Esophagus (tissue), 2 donors: ENCODE measurements at regions not wholly inside any gene's neighbourhood (a gene's known extent, or its start where the extent isn't known, plus 50 kb on each side); places are given as distances from the start of the nearest gene placed in this dataset.

Source experiments
- H3K27ac ChIP-seq, 2 donors: one replicate each; pipeline ENCODE4 v1.5.1; 2013; ENCODE audit warnings: low read depth in 2 of 2, mild to moderate bottlenecking in 2 of 2, inconsistent platforms in 1 of 2, low read length in 1 of 2, moderate library complexity in 1 of 2
- H3K27me3 ChIP-seq, 2 donors: one replicate each; pipeline ENCODE4 v1.6.1; 2013; ENCODE audit warnings: low read length in 2 of 2, control low read depth in 1 of 2, mild to moderate bottlenecking in 1 of 2; ENCODE audit not compliant: insufficient read depth in 2 of 2, control insufficient read depth in 1 of 2
- H3K36me3 ChIP-seq, 2 donors: one replicate each; pipeline ENCODE4 v1.6.1; 2013; ENCODE audit warnings: low read length in 1 of 2; ENCODE audit not compliant: control insufficient read depth in 2 of 2, insufficient read depth in 2 of 2
- H3K4me1 ChIP-seq, 2 donors: one replicate each; pipeline ENCODE4 v1.6.1; 2013; ENCODE audit warnings: low read length in 1 of 2; ENCODE audit not compliant: control insufficient read depth in 2 of 2, insufficient read depth in 2 of 2
- H3K4me3 ChIP-seq, 2 donors: one replicate each; pipeline ENCODE4 v1.5.1; 2013; ENCODE audit warnings: low read length in 2 of 2, mild to moderate bottlenecking in 2 of 2, low read depth in 1 of 2, moderate library complexity in 1 of 2
- H3K9me3 ChIP-seq, 2 donors: one replicate each; pipeline ENCODE4 v1.6.1; 2013; ENCODE audit warnings: mild to moderate bottlenecking in 2 of 2, low read depth in 1 of 2, low read length in 1 of 2, moderate library complexity in 1 of 2; ENCODE audit not compliant: control insufficient read depth in 2 of 2, insufficient read depth in 1 of 2
- WGBS, 2 donors: extraction: QIAGEN DNeasy Blood & Tissue Kit; methylation state at CpG; one replicate each; pipeline ENCODE4 v1.1.7; 2013; 5-methylcytosine and 5-hydroxymethylcytosine counted together
- donor health status: healthy with polysubstance abuse.
- donor health status: Bipolar disorder and iron deficiency.

DNA sequence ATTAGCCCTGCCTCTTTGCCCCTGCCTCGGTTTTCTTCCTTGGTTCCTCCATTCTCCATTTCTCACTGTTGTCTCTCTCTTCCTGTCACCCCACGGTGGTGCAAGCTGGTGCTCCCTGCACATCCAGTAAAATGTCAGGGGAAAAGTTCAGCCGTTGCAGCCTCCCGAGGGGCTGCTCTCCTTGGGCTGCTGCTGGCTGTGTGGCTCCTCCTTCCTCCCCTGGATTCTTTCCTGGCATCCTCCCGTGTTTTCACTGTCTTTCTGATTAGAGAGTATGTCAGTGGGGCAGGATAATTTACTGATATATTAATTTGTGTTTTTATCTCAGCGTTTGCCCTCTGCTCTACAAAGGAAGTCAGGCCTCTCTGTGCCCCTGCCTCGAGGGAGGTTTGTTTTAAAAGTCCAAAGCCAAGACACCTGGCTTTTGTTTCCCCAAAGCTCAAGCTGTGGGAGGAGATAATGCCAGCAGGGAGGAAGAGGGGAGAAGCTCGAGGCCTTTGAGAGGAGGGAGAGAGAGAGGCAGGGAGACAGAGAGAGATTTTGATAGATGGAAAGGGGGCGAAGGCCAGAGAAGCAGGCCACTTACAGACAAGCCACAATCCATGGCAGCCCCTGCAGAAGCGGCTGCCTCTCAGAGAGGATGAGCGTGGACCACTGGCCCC lies 150.3 kb upstream of the NR2F2 start:
- H3K36me3 ChIP-seq: no peaks in the 10 kb centered on the region
- no peaks in the 10 kb centered on the region for H3K27me3 ChIP-seq
- H3K27ac ChIP-seq: peak overlapping the region in 1 of 2 donors; percentile 29
- H3K4me3 ChIP-seq: no peak overlapping the region
- H3K9me3 ChIP-seq: no peaks in the 10 kb centered on the region
- WGBS, 2 donors: 53 to 54% methylated on average over 11 of the region's 11 CpGs
- H3K4me1 ChIP-seq: peaks cover 2 to 4% of the 10 kb centered on the region in 2 donors

DNA sequence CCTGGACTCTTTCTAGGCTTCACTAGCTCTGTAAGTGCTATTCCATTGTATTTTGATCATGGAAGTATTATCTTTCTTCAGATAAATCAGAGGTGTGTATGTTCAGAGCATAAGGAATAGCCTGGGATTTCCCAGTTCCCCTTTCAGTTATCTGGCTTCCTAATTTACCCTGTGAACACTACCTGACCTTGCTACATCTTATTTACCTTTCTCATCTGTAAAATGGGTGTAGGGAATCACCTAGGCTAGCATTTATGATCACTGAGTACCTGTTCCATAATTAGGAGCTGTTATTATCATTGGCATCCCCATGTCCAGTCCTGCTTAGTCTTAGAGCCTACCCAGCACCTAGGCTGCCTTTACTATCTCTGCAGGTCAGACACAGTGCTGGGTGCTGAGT lies 149.3 kb upstream of the NR2F2 start:
- Histone ChIP-seq H3K4me1 (peaks cover 2 to 4% of the 10 kb centered on the region in 2 donors), H3K27me3 (no peaks in the 10 kb centered on the region), H3K27ac (peak overlapping the region; percentile 47 to 64), H3K4me3 (no peak overlapping the region), H3K9me3 (no peaks in the 10 kb centered on the region), H3K36me3 (no peaks in the 10 kb centered on the region)

DNA sequence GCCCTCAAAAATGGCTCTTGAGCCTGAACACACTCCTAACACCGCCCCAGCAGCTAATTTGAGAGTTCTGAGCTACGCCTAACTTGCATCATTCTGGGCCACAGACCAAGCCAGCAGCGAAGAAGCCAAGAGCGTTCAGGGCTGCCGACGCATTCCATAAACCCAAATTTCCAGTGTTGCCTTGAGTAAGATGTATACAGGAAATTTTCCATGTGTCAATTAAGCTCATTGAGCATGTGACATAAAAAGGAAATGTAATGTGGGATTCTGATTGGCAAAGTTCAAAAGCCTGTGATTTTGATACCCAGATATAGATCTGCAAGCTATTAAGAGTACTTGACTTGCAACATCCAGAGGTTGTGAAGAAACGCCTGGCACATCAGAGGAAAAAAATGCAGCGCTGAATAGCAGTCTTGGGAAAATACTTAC lies 148.6 kb upstream of the NR2F2 start:
- peaks cover 2 to 4% of the 10 kb centered on the region in 2 donors for H3K4me1 ChIP-seq
- no peaks in the 10 kb centered on the region for H3K27me3 ChIP-seq
- H3K4me3 ChIP-seq: no peak overlapping the region
- no peaks in the 10 kb centered on the region for H3K9me3 ChIP-seq
- WGBS, 2 donors: 37 to 54% methylated on average over 8 of the region's 8 CpGs
- H3K27ac ChIP-seq: peak overlapping the region; percentile 47 to 64
- no peaks in the 10 kb centered on the region for H3K36me3 ChIP-seq

DNA sequence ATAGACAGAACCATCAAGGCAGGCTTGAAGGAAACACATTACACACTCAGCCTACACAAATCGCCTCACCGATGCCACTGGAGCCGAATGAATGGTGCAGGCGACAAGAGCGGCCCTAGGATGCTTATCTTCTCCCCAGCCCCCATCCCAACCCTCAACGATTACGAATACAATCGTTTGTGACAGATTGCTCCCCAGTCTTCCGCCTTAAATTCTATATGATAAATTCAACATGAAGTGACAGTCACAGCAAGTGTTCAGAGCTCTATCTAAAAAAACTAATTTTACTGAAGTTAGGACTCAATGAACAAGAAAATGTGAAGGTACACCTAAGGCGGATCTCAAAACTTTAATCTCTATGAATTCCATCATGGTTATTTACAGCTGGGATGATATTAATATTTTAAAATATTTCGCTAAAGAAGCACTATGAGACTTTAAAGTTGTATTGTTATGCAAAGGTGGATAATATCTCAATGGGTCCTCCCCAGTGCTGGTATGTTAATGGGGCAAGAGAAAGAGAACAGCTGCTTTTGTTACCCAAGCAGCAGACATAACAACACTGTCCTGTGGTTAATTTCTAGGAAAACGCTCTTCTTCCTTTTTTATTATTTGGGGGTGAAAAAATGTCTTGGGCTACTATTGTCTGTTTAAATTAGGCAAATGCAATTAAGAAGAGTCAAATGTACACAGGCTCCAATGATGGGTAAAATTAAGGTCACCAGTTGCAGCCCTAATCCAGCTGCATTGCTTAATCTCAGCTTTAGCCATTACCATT lies 147.6 kb upstream of the NR2F2 start:
- 92 to 94% methylated on average over 12 of the region's 12 CpGs for WGBS, 2 donors
- H3K4me1 ChIP-seq: peaks cover 2 to 4% of the 10 kb centered on the region in 2 donors
- no peaks in the 10 kb centered on the region for H3K9me3 ChIP-seq
- no peaks in the 10 kb centered on the region for H3K36me3 ChIP-seq
- H3K4me3 ChIP-seq: no peak overlapping the region
- H3K27ac ChIP-seq: no peak overlapping the region
- H3K27me3 ChIP-seq: no peaks in the 10 kb centered on the region

DNA sequence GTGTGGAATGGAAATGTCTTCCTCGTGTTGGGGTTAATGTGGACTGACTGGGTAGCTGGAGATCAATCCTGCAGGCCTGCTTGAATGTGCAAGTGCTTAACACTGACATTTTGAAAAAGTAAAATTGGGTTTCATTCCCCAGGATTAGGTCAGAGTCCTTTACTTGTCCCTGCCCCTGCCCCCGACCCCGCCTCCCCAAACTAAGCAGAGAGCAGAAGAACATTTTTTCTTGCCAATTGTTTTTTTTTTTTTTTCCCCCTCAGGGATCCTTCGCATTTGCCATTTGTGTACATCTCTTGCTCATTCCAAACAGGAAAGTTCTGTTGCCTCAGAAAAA lies 147.0 kb upstream of the NR2F2 start:
- H3K4me3 ChIP-seq: no peak overlapping the region
- no peaks in the 10 kb centered on the region for H3K9me3 ChIP-seq
- H3K27ac ChIP-seq: no peak overlapping the region
- H3K27me3 ChIP-seq: no peaks in the 10 kb centered on the region
- no peaks in the 10 kb centered on the region for H3K36me3 ChIP-seq
- 58 to 70% methylated on average over 4 of the region's 4 CpGs for WGBS, 2 donors
- H3K4me1 ChIP-seq: peaks cover 2 to 4% of the 10 kb centered on the region in 2 donors

DNA sequence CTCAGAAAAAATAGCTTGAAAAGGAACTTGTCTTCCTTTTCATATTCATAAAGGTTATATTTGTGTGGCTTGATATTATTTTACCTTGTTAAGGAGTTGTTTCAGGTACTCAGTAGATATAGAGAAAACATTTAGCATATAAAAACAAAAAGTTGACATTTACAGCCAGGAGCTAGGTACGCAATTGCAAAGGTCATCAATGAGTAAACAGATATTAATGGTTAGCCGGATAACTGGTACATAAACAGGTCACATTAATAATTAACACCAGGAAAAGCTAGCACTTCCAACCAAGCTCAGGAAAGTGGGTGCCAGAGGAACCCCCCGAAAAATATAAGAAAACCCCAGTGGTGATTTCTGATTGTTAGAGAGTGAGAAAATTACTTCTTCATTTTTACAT lies 146.6 kb upstream of the NR2F2 start:
- Histone ChIP-seq H3K27ac (no peak overlapping the region), H3K9me3 (no peaks in the 10 kb centered on the region), H3K4me1 (peaks cover 2 to 4% of the 10 kb centered on the region in 2 donors), H3K27me3 (no peaks in the 10 kb centered on the region), H3K4me3 (no peak overlapping the region), H3K36me3 (no peaks in the 10 kb centered on the region)
- WGBS, 2 donors: 73 to 85% methylated on average over 3 of the region's 3 CpGs

DNA sequence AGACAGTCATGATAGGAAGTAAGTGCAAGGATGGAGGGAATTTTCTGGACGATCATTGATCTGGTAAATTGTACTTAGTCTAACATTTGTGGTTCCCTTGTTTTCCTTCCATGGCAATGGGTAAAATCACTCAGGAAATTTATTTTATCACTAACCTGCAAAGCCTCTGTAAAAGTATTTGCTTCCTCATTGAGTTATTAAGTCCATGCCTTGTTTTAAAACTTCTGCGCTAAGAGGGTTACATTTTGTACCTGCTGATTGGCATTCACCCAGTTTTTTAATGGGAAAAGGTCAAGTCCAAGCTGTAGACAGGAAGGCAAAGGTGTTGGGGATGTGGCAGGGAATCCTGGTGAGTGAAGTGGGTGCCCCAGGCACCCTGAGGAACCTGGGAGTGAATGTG lies 146.2 kb upstream of the NR2F2 start:
- no peaks in the 10 kb centered on the region for H3K9me3 ChIP-seq
- H3K4me3 ChIP-seq: no peak overlapping the region
- H3K36me3 ChIP-seq: no peaks in the 10 kb centered on the region
- 72 to 89% methylated on average over 2 of the region's 2 CpGs for WGBS, 2 donors
- no peak overlapping the region for H3K27ac ChIP-seq
- H3K27me3 ChIP-seq: no peaks in the 10 kb centered on the region
- peaks cover 2 to 4% of the 10 kb centered on the region in 2 donors for H3K4me1 ChIP-seq

DNA sequence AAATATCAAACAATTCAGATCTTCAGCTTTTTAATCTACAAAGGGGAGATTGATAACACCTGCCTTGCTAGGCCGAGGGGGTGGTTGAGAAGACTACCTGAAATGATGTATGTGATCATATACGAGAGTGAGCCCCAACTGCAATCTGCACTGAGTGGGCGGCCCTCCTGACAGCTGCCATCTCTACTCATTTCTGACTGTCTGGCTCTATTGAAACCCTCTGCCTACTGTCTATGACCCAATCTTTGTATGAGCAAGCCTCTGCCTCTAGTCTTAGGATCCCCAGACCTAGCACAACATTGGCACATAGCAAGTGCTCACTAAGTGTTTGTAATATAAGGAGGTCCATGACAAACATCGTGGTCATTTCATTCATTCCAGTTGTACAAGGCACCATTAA lies 144.4 kb upstream of the NR2F2 start:
- H3K36me3 ChIP-seq: no peaks in the 10 kb centered on the region
- WGBS, 2 donors: 84 to 93% methylated on average over 4 of the region's 4 CpGs
- no peak overlapping the region for H3K27ac ChIP-seq
- no peak overlapping the region for H3K4me3 ChIP-seq
- H3K4me1 ChIP-seq: peaks cover 0 to 4% of the 10 kb centered on the region in 2 donors
- no peaks in the 10 kb centered on the region for H3K27me3 ChIP-seq
- H3K9me3 ChIP-seq: no peaks in the 10 kb centered on the region

DNA sequence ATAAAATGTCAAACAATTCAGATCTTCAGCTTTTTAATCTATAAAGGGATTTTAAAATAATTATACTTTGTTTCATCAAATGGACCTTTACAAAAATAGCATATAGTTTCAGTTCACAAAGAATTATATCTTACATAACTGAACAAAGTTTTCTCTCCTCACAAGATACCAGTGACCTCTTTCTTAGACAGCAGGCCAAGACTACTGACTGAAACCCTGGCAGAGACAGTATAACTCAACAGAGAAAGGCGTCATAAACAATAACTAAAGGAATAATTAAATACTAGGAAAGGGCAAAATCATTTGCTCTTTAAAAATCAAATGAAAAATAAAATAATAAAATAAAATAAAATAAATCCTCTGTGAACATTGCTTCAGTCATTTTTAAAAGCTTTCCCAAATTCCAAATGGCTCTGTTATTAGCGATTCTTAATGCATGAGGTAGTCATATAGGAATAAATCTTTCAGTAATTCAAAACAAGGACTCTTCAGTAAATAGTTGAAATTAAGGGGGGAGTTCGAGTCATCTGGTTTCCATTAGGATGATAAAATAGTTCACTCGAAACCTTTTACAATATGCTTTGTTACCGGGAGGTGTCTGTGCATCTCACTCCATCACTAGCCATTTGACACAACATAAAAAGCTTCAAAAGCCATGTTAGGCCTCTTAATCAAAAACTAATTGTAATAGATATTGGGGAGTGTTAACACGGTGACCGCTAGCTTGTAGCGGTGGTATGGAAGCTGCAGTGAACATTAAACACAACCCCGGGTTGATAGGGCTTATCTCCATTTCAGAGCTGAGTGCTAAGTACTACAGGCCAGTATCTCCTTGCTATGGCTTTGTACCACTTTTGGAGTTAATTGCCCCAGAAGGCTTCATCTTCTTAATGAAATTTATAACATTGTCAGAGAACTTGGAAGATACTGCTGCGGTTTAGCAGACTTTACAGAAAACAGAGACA lies 142.9 kb upstream of the NR2F2 start:
- no peaks in the 10 kb centered on the region for H3K36me3 ChIP-seq
- WGBS, 2 donors: 67 to 69% methylated on average over 10 of the region's 10 CpGs
- no peaks in the 10 kb centered on the region for H3K27me3 ChIP-seq
- H3K27ac ChIP-seq: no peak overlapping the region
- no peak overlapping the region for H3K4me3 ChIP-seq
- H3K4me1 ChIP-seq: no peaks in the 10 kb centered on the region
- H3K9me3 ChIP-seq: no peaks in the 10 kb centered on the region
